Adrenal gland (tissue), 5 donors: ENCODE measurements at regions not wholly inside any gene's neighbourhood (a gene's known extent, or its start where the extent isn't known, plus 50 kb on each side); places are given as distances from the start of the nearest gene placed in this dataset.
"Not testable (repeated sequence)": the region's sequence is repeated elsewhere in the genome, so short reads cannot be mapped to it uniquely, and the experiment has no call there.

Source experiments
- POLR2A ChIP-seq, 2 donors: fragments of 450-650 bp; IDR thresholded peaks; one replicate each; pipeline ENCODE4 v1.6.1; 2017; ENCODE audit warnings: antibody characterized with exemption in 2 of 2, mild to moderate bottlenecking in 2 of 2, moderate library complexity in 1 of 2
- TF ChIP-seq, protein P1 (sequence below), 6 experiments: fragments of 450-650 bp in 4 of 6; fragments of 200-600 bp in 2 of 6; sonication (generic) in 1 of 6; IDR thresholded peaks; 1 replicate in 5 of 6; 2 replicates in 1 of 6; pipeline versions ENCODE4 v1.5.1 to v1.8.0; 2016 to 2021; ENCODE audit warnings: antibody characterized with exemption in 6 of 6, mild to moderate bottlenecking in 2 of 6, moderate library complexity in 1 of 6
- donor health status: DM: no; HTN: no; CAD: no.

GRCh38 chr2:4935291-4935690 is 756.9 kb upstream of the SOX11 start:
- TF ChIP-seq, protein P1, sequence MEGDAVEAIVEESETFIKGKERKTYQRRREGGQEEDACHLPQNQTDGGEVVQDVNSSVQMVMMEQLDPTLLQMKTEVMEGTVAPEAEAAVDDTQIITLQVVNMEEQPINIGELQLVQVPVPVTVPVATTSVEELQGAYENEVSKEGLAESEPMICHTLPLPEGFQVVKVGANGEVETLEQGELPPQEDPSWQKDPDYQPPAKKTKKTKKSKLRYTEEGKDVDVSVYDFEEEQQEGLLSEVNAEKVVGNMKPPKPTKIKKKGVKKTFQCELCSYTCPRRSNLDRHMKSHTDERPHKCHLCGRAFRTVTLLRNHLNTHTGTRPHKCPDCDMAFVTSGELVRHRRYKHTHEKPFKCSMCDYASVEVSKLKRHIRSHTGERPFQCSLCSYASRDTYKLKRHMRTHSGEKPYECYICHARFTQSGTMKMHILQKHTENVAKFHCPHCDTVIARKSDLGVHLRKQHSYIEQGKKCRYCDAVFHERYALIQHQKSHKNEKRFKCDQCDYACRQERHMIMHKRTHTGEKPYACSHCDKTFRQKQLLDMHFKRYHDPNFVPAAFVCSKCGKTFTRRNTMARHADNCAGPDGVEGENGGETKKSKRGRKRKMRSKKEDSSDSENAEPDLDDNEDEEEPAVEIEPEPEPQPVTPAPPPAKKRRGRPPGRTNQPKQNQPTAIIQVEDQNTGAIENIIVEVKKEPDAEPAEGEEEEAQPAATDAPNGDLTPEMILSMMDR (IDR thresholded peaks at IDR 0.05): not testable (repeated sequence)
- not testable (repeated sequence) for TF ChIP-seq POLR2A (IDR thresholded peaks at IDR 0.05)
